IMR-90 (cell line): ENCODE measurements at regions not wholly inside any gene's neighbourhood (a gene's known extent, or its start where the extent isn't known, plus 50 kb on each side); places are given as distances from the start of the nearest gene placed in this dataset.

Source experiments
- ATAC-seq: fragments of 200-7000 bp; cut with Tn5 transposase; 2 replicates; pipeline ENCODE4 v1.9.1; 2020; ENCODE audit warnings: low read depth, mild to moderate bottlenecking, moderate library complexity
- BruUV-seq: library from RNA; stranded (reverse); fragments of 400-500 nt; replicated peaks from 2 replicates; lab custom pipeline; 2021; lab: Mats Ljungman, UMichigan
- CTCF ChIA-PET: fragments of 300-600 bp; formaldehyde crosslinking; extraction: SDS; loops from one replicate; lab custom pipeline; 2021; ENCODE audit warnings: antibody characterized with exemption; lab: Yijun Ruan, JAX
- POLR2A ChIA-PET: fragments of 300-600 bp; sonication (Branson Sonifier 250); formaldehyde crosslinking; loops from one replicate; lab custom pipeline; 2022; ENCODE audit warnings: antibody characterized with exemption; ENCODE audit not compliant: unreplicated experiment; lab: Charles Lee
- DNase-seq: peaks from one replicate; pipeline ENCODE4 v3.0.0; 2013
- H2AFZ ChIP-seq: replicated peaks from 2 replicates; pipeline ENCODE3; 2013; ENCODE audit warnings: low read length, mild to moderate bottlenecking; ENCODE audit not compliant: poor library complexity
- H2AK5ac ChIP-seq: 2 replicates; pipeline ENCODE4 v1.6.1; 2013; ENCODE audit warnings: low read depth, low read length, inconsistent platforms
- H2AK9ac ChIP-seq: replicated peaks from 2 replicates; pipeline ENCODE3; 2013; ENCODE audit warnings: mild to moderate bottlenecking, low read depth, low read length, moderate library complexity; ENCODE audit not compliant: poor library complexity
- H2BK120ac ChIP-seq: 2 replicates; pipeline ENCODE4 v1.6.1; 2013; ENCODE audit warnings: low read depth, low read length, inconsistent platforms
- H2BK15ac ChIP-seq: 3 replicates; pipeline ENCODE4 v1.6.1; 2013; ENCODE audit warnings: low read depth, low read length, inconsistent platforms
- H2BK20ac ChIP-seq: 2 replicates; pipeline ENCODE4 v1.6.1; 2013; ENCODE audit warnings: low read depth, mild to moderate bottlenecking, inconsistent platforms, low read length, moderate library complexity
- H2BK5ac ChIP-seq: 2 replicates; pipeline ENCODE4 v1.6.1; 2013; ENCODE audit warnings: mild to moderate bottlenecking, low read depth, low read length, inconsistent platforms; ENCODE audit not compliant: poor library complexity, severe bottlenecking
- H3K14ac ChIP-seq: replicated peaks from 2 replicates; pipeline ENCODE4 v1.6.1; 2013; ENCODE audit warnings: low read depth, low read length, inconsistent platforms
- H3K18ac ChIP-seq: 2 replicates; pipeline ENCODE4 v1.6.1; 2013; ENCODE audit warnings: low read depth, low read length, control low read depth
- H3K23ac ChIP-seq: 2 replicates; pipeline ENCODE4 v1.6.1; 2013; ENCODE audit warnings: low read depth, low read length, inconsistent platforms
- H3K27ac ChIP-seq: 2 replicates; pipeline ENCODE4 v1.5.1; 2013; ENCODE audit warnings: mild to moderate bottlenecking, control low read depth, low read length; ENCODE audit not compliant: insufficient read depth
- H3K27me3 ChIP-seq: 2 replicates; pipeline ENCODE4 v1.6.1; 2013; ENCODE audit warnings: low read length; ENCODE audit not compliant: control insufficient read depth, insufficient read depth
- H3K36me3 ChIP-seq: 2 replicates; pipeline ENCODE4 v1.6.1; 2013; ENCODE audit warnings: low read length, mixed read lengths; ENCODE audit not compliant: control insufficient read depth, insufficient read depth
- H3K4ac ChIP-seq: 2 replicates; pipeline ENCODE4 v1.6.1; 2013; ENCODE audit warnings: low read depth, low read length, inconsistent platforms
- H3K4me1 ChIP-seq: 2 replicates; pipeline ENCODE4 v1.6.1; 2013; ENCODE audit warnings: low read length, mixed read lengths; ENCODE audit not compliant: control insufficient read depth, insufficient read depth
- H3K4me2 ChIP-seq: 2 replicates; pipeline ENCODE4 v1.6.1; 2013; ENCODE audit warnings: low read depth, mild to moderate bottlenecking, control low read depth, low read length, moderate library complexity
- H3K4me3 ChIP-seq: 2 replicates; pipeline ENCODE4 v1.5.1; 2013; ENCODE audit warnings: low read depth, mild to moderate bottlenecking, control low read depth, low read length, moderate library complexity; ENCODE audit not compliant: insufficient read depth
- H3K56ac ChIP-seq: 2 replicates; pipeline ENCODE4 v1.6.1; 2013; ENCODE audit warnings: low read length, inconsistent platforms; ENCODE audit not compliant: insufficient read depth; ENCODE audit errors: extremely low read depth
- H3K79me1 ChIP-seq, 2 experiments: 2 replicates each; pipeline ENCODE4 v1.6.1; 2013; ENCODE audit warnings: low read length in 2 of 2, inconsistent platforms in 1 of 2, low read depth in 1 of 2
- H3K9ac ChIP-seq: 2 replicates; pipeline ENCODE4 v1.6.1; 2013; ENCODE audit warnings: low read depth, low read length, control low read depth
- H3K9me1 ChIP-seq: 2 replicates; pipeline ENCODE4 v1.6.1; 2013; ENCODE audit warnings: low read length, inconsistent platforms; ENCODE audit not compliant: insufficient read depth
- H3K9me3 ChIP-seq: 2 replicates; pipeline ENCODE4 v1.6.1; 2013; ENCODE audit warnings: low read length; ENCODE audit not compliant: control insufficient read depth, insufficient read depth
- H4K20me1 ChIP-seq: 2 replicates; pipeline ENCODE4 v1.6.1; 2013; ENCODE audit warnings: low read length, inconsistent platforms; ENCODE audit not compliant: insufficient read depth
- H4K5ac ChIP-seq: 2 replicates; pipeline ENCODE4 v1.6.1; 2013; ENCODE audit warnings: mild to moderate bottlenecking, low read depth, low read length, control low read depth
- H4K8ac ChIP-seq, 2 experiments: 2 replicates each; pipeline ENCODE4 v1.6.1; 2013; ENCODE audit warnings: low read depth in 2 of 2, low read length in 2 of 2, control low read depth in 1 of 2, inconsistent platforms in 1 of 2
- H4K91ac ChIP-seq: 2 replicates; pipeline ENCODE4 v1.6.1; 2013; ENCODE audit warnings: low read depth, low read length, inconsistent platforms; ENCODE audit not compliant: insufficient read depth
- BHLHE40 ChIP-seq: fragments of 150-350 bp; IDR thresholded peaks from 2 replicates; pipeline ENCODE4 v1.6.1; 2016; ENCODE audit warnings: mild to moderate bottlenecking, low read depth, low read length
- CEBPB ChIP-seq: IDR thresholded peaks from 2 replicates; pipeline ENCODE4 v1.6.1; 2012; ENCODE audit warnings: low read depth, low read length, improper control_type of control experiment
- CHD1 ChIP-seq: IDR thresholded peaks from 2 replicates; pipeline ENCODE4 v1.6.1; 2012; ENCODE audit warnings: low read depth, low read length, improper control_type of control experiment
- ELK1 ChIP-seq: fragments of 150-350 bp; IDR thresholded peaks from 2 replicates; pipeline ENCODE4 v1.6.1; 2016; ENCODE audit warnings: low read depth, mild to moderate bottlenecking, low read length, moderate library complexity, borderline replicate concordance
- FOS ChIP-seq: fragments of 150-350 bp; IDR thresholded peaks from 2 replicates; pipeline ENCODE4 v1.6.1; 2016; ENCODE audit warnings: low read depth, low read length
- MAFK ChIP-seq: IDR thresholded peaks from 2 replicates; pipeline ENCODE4 v1.6.1; 2012; ENCODE audit warnings: low read depth, low read length, improper control_type of control experiment
- MAZ ChIP-seq: IDR thresholded peaks from 2 replicates; pipeline ENCODE4 v1.6.1; 2012; ENCODE audit warnings: low read depth, mild to moderate bottlenecking, low read length, improper control_type of control experiment, moderate library complexity, borderline replicate concordance
- MXI1 ChIP-seq: IDR thresholded peaks from 2 replicates; pipeline ENCODE4 v1.6.1; 2012; ENCODE audit warnings: low read depth, mild to moderate bottlenecking, low read length, moderate library complexity, borderline replicate concordance
- NFE2L2 ChIP-seq: fragments of 150-350 bp; IDR thresholded peaks from 2 replicates; pipeline ENCODE4 v1.6.1; 2016; ENCODE audit warnings: low read depth, mild to moderate bottlenecking, low read length
- POLR2A ChIP-seq: IDR thresholded peaks from 2 replicates; pipeline ENCODE4 v1.6.1; 2012; ENCODE audit warnings: mild to moderate bottlenecking, low read depth, low read length
- RAD21 ChIP-seq: IDR thresholded peaks from 2 replicates; pipeline ENCODE4 v1.6.1; 2012; ENCODE audit warnings: low read length, improper control_type of control experiment
- RCOR1 ChIP-seq: IDR thresholded peaks from 2 replicates; pipeline ENCODE4 v1.6.1; 2012; ENCODE audit warnings: mild to moderate bottlenecking, low read length, improper control_type of control experiment; ENCODE audit not compliant: insufficient replicate concordance
- RFX5 ChIP-seq: IDR thresholded peaks from 2 replicates; pipeline ENCODE4 v1.8.0; 2012; ENCODE audit warnings: low read depth, mild to moderate bottlenecking, low read length, moderate library complexity
- SMC3 ChIP-seq: fragments of 150-350 bp; IDR thresholded peaks from 2 replicates; pipeline ENCODE4 v1.6.1; 2016; ENCODE audit warnings: low read depth, mild to moderate bottlenecking, antibody characterized with exemption, low read length, moderate library complexity
- USF2 ChIP-seq: fragments of 150-350 bp; IDR thresholded peaks from 2 replicates; pipeline ENCODE4 v1.6.1; 2017; ENCODE audit warnings: mild to moderate bottlenecking, antibody characterized with exemption, low read length, low read depth
- WGBS, 2 experiments: methylation state at CpG; one replicate each; pipeline versions ENCODE4 v1.1.5 to v1.1.7; 2013; ENCODE audit warnings: missing lambda C conversion rate in 2 of 2; ENCODE audit not compliant: insufficient read length in 1 of 2; ENCODE audit errors: extremely low coverage in 2 of 2; 5-methylcytosine and 5-hydroxymethylcytosine counted together
- dilution Hi-C: fragments of 300-500 bp; cut with HindIII; formaldehyde crosslinking; loops from one replicate; pipeline ENCODE4 v1.14.3; 2018; ENCODE audit warnings: low sequenced_read_pairs; ENCODE audit not compliant: unreplicated experiment
- in situ Hi-C: fragments of 300-500 bp; cut with MboI; formaldehyde crosslinking; loops from 3 replicates; pipeline ENCODE4 v1.14.3; 2019; ENCODE audit warnings: low sequenced_read_pairs, inconsistent platforms, mixed read lengths
- intact Hi-C: fragments of 100-400 bp; cut with micrococcal nuclease; formaldehyde crosslinking; loops from 2 replicates; pipeline ENCODE4 v1.10.0; 2022
- TF ChIP-seq, protein P1 (sequence below): conservative IDR thresholded peaks from 2 replicates; pipeline ENCODE4 v1.5.1; 2012; ENCODE audit warnings: mild to moderate bottlenecking, low read depth, low read length, improper control_type of control experiment

DNA sequence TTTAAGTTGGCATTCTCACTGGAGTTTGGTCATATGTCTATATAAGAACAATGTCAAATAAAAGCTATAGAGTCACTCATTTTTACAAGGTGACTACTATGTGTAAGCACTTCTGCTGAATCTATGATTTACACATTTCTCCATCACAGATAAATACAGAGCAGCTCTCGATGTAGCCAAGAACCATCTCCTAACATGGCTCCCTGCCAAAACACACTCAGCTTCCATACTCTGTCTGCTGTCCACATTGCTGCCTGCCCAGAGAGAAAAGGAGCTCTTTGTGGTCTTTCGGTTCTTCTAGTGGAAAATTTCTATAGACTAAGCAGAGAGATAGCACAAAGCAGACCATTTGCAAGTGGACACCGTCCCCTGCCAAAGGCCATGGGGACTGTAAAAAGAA is 190.9 kb upstream of the KLF12 start:
- H3K9me1 ChIP-seq: no peaks in the 10 kb centered on the region
- H3K9ac ChIP-seq: peak overlapping the region; percentile 42; the same call in 1 of the 2 replicates
- H4K20me1 ChIP-seq: no peaks in the 10 kb centered on the region
- no CpG with 5 or more reads among the region's 3 CpGs for WGBS, 2 experiments
- DNase-seq (peak; percentile 87), ATAC-seq (peak; percentile 92)
- H4K5ac ChIP-seq: no peak overlapping the region
- no peak overlapping the region for H3K18ac ChIP-seq
- dilution Hi-C loops (no loop called here), intact Hi-C loops (loop anchor here (10.0 kb wide), 1 partner anchor 450 kb away; no protein-coding TSS in a partner anchor), in situ Hi-C loops (no loop called here)
- H3K36me3 ChIP-seq: no peaks in the 10 kb centered on the region
- no peak overlapping the region for H2AK5ac ChIP-seq
- BruUV-seq: no TSS peak
- H3K27ac ChIP-seq: 0 out of 2 replicates have a peak overlapping the region, but pooled peaks have one; percentile 6
- CTCF ChIA-PET: no interaction called here
- POLR2A ChIA-PET: interaction anchor here (0.6 kb wide), 1 partner anchor 901 kb away, joined by 3 read pairs; no protein-coding TSS in a partner anchor
- H3K27me3 ChIP-seq: 0 out of 2 replicates have a peak, but pooled peaks cover 2% of the 10 kb centered on the region
- H2AFZ ChIP-seq: peak overlapping the region; percentile 41
- no peak overlapping the region for H2BK5ac ChIP-seq
- H3K4ac ChIP-seq: no peak overlapping the region
- no peak overlapping the region for H3K4me3 ChIP-seq
- no peaks in the 10 kb centered on the region for H3K4me1 ChIP-seq
- peak overlapping the region; percentile 87 for H3K4me2 ChIP-seq
- no peak overlapping the region for H2BK120ac ChIP-seq
- H3K79me1 ChIP-seq: no peaks in the 10 kb centered on the region
- H4K91ac ChIP-seq: no peak overlapping the region
- TF ChIP-seq BHLHE40 (no peak), RCOR1 (no peak), NFE2L2 (no peak), SMC3 (no peak), MAZ (no peak), USF2 (no peak), POLR2A (no peak), CHD1 (no peak), ELK1 (no peak), RFX5 (no peak), MXI1 (no peak), CEBPB (no peak), RAD21 (no peak), MAFK (no peak), FOS (no peak)
- TF ChIP-seq, protein P1, sequence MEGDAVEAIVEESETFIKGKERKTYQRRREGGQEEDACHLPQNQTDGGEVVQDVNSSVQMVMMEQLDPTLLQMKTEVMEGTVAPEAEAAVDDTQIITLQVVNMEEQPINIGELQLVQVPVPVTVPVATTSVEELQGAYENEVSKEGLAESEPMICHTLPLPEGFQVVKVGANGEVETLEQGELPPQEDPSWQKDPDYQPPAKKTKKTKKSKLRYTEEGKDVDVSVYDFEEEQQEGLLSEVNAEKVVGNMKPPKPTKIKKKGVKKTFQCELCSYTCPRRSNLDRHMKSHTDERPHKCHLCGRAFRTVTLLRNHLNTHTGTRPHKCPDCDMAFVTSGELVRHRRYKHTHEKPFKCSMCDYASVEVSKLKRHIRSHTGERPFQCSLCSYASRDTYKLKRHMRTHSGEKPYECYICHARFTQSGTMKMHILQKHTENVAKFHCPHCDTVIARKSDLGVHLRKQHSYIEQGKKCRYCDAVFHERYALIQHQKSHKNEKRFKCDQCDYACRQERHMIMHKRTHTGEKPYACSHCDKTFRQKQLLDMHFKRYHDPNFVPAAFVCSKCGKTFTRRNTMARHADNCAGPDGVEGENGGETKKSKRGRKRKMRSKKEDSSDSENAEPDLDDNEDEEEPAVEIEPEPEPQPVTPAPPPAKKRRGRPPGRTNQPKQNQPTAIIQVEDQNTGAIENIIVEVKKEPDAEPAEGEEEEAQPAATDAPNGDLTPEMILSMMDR: no peak
- no peak overlapping the region for H2BK15ac ChIP-seq
- no peaks in the 10 kb centered on the region for H3K9me3 ChIP-seq
- H3K14ac ChIP-seq: no peak overlapping the region
- no peak overlapping the region for H2AK9ac ChIP-seq
- H3K23ac ChIP-seq: no peak overlapping the region
- H2BK20ac ChIP-seq: no peak overlapping the region; the same call in 1 of the 2 replicates
- no peak overlapping the region for H4K8ac ChIP-seq
- H3K56ac ChIP-seq: no peak overlapping the region
